HEK293 (cell line): ENCODE measurements at regions not wholly inside any gene's neighbourhood (a gene's known extent, or its start where the extent isn't known, plus 50 kb on each side); places are given as distances from the start of the nearest gene placed in this dataset.

Experiments used
- CTCF ChIA-PET: fragments of 350-600 bp; formaldehyde crosslinking; extraction: SDS; loops from one replicate; lab custom pipeline; 2021; ENCODE audit warnings: antibody characterized with exemption; lab: Yijun Ruan, JAX
- POLR2A ChIA-PET: fragments of 300-600 bp; formaldehyde crosslinking; extraction: SDS; loops from one replicate; lab custom pipeline; 2020; ENCODE audit warnings: antibody characterized with exemption, inconsistent platforms; lab: Yijun Ruan, JAX
- H3K27ac ChIP-seq: fragments of 200-500 bp; sonication (Bioruptor generic); 2 replicates; pipeline ENCODE4 v1.5.1; 2014; ENCODE audit warnings: low read depth, low read length, control low read depth, inconsistent platforms; ENCODE audit errors: extremely low read depth
- H3K36me3 ChIP-seq, 2 experiments: fragments of 200-500 bp in 1 of 2; sonication (Bioruptor generic) in 1 of 2; 1 replicate in 1 of 2; 2 replicates in 1 of 2; pipeline ENCODE4 v1.5.1; 2014 to 2017; ENCODE audit warnings: inconsistent platforms in 2 of 2, low read length in 2 of 2; ENCODE audit not compliant: control insufficient read depth in 2 of 2, insufficient read depth in 1 of 2
- H3K4me1 ChIP-seq: fragments of 200-500 bp; sonication (Bioruptor generic); 2 replicates; pipeline ENCODE4 v1.5.1; 2014; ENCODE audit warnings: mild to moderate bottlenecking, low read length, inconsistent platforms; ENCODE audit not compliant: control insufficient read depth, insufficient read depth
- H3K4me3 ChIP-seq: 2 replicates; pipeline ENCODE4 v1.5.1; 2011; ENCODE audit warnings: low read depth, mild to moderate bottlenecking, control low read depth, low read length, moderate library complexity
- H3K9me3 ChIP-seq: fragments of 200-500 bp; sonication (Bioruptor generic); 2 replicates; pipeline ENCODE4 v1.5.1; 2014; ENCODE audit warnings: low read depth, low read length, inconsistent platforms; ENCODE audit not compliant: control insufficient read depth, insufficient read depth
- EGR2 ChIP-seq: fragments of 450-650 bp; formaldehyde crosslinking; IDR thresholded peaks from 2 replicates; pipeline ENCODE4 v1.5.1; 2016; ENCODE audit warnings: low read depth, missing biosample characterization, missing genetic modification characterization
- ELK4 ChIP-seq: IDR thresholded peaks from 2 replicates; pipeline ENCODE4 v1.6.1; 2011; ENCODE audit warnings: mild to moderate bottlenecking, low read depth, low read length, borderline replicate concordance
- HOXD13 ChIP-seq: sonication (generic); formaldehyde crosslinking; IDR thresholded peaks from 2 replicates; pipeline ENCODE4 v1.8.0; 2022; ENCODE audit warnings: missing genetic modification reagents, borderline replicate concordance
- KLF9 ChIP-seq: fragments of 450-650 bp; formaldehyde crosslinking; IDR thresholded peaks from 2 replicates; pipeline ENCODE4 v1.5.1; 2016; ENCODE audit warnings: missing biosample characterization, missing genetic modification characterization, low read depth
- SETDB1 ChIP-seq: IDR thresholded peaks from one replicate; pipeline ENCODE4 v1.6.1; 2017; ENCODE audit warnings: mild to moderate bottlenecking, low read length, moderate library complexity, mixed read lengths; ENCODE audit not compliant: insufficient read length
- SP2 ChIP-seq: fragments of 450-650 bp; formaldehyde crosslinking; IDR thresholded peaks from 2 replicates; pipeline ENCODE4 v1.5.1; 2016; ENCODE audit warnings: missing biosample characterization, missing genetic modification characterization
- TRIM28 ChIP-seq: IDR thresholded peaks from 2 replicates; pipeline ENCODE4 v1.6.1; 2011; ENCODE audit warnings: low read length, control low read depth, borderline replicate concordance
- WT1 ChIP-seq: fragments of 450-650 bp; formaldehyde crosslinking; IDR thresholded peaks from 2 replicates; pipeline ENCODE4 v1.5.1; 2016; ENCODE audit warnings: missing biosample characterization, missing genetic modification characterization
- ZBTB17 ChIP-seq: fragments of 450-650 bp; formaldehyde crosslinking; IDR thresholded peaks from 2 replicates; pipeline ENCODE4 v1.5.1; 2016; ENCODE audit warnings: missing biosample characterization, missing genetic modification characterization
- ZBTB7A ChIP-seq: fragments of 450-650 bp; formaldehyde crosslinking; IDR thresholded peaks from 2 replicates; pipeline ENCODE4 v1.5.1; 2016; ENCODE audit warnings: low read depth, missing biosample characterization, missing genetic modification characterization
- ZFHX2 ChIP-seq: fragments of 450-650 bp; formaldehyde crosslinking; conservative IDR thresholded peaks from 2 replicates; pipeline ENCODE4 v1.5.1; 2016; ENCODE audit warnings: missing biosample characterization, missing genetic modification characterization
- ZFP3 ChIP-seq: fragments of 450-650 bp; formaldehyde crosslinking; IDR thresholded peaks from 2 replicates; pipeline ENCODE4 v1.5.1; 2016; ENCODE audit warnings: low read depth, missing biosample characterization, missing genetic modification characterization
- ZNF132 ChIP-seq: fragments of 450-650 bp; formaldehyde crosslinking; IDR thresholded peaks from 2 replicates; pipeline ENCODE4 v1.5.1; 2017; ENCODE audit warnings: missing biosample characterization, missing genetic modification characterization, borderline replicate concordance
- ZNF16 ChIP-seq: fragments of 450-650 bp; formaldehyde crosslinking; IDR thresholded peaks from 2 replicates; pipeline ENCODE4 v1.5.1; 2016; ENCODE audit warnings: low read depth, missing biosample characterization, missing genetic modification characterization
- ZNF169 ChIP-seq: fragments of 450-650 bp; formaldehyde crosslinking; IDR thresholded peaks from 2 replicates; pipeline ENCODE4 v1.5.1; 2016; ENCODE audit warnings: missing biosample characterization, missing genetic modification characterization
- ZNF19 ChIP-seq: fragments of 450-650 bp; formaldehyde crosslinking; IDR thresholded peaks from 2 replicates; pipeline ENCODE4; 2016; ENCODE audit warnings: missing biosample characterization, missing genetic modification characterization, low read depth
- ZNF211 ChIP-seq: fragments of 450-650 bp; formaldehyde crosslinking; IDR thresholded peaks from 2 replicates; pipeline ENCODE4 v1.5.1; 2016; ENCODE audit warnings: low read depth, missing biosample characterization, missing genetic modification characterization
- ZNF292 ChIP-seq: fragments of 450-650 bp; formaldehyde crosslinking; IDR thresholded peaks from 2 replicates; pipeline ENCODE4 v1.5.1; 2016; ENCODE audit warnings: low read depth, missing biosample characterization, missing genetic modification characterization, borderline replicate concordance
- ZNF404 ChIP-seq: fragments of 450-650 bp; formaldehyde crosslinking; IDR thresholded peaks from 2 replicates; pipeline ENCODE4 v1.5.1; 2017; ENCODE audit warnings: missing biosample characterization, missing genetic modification characterization
- ZNF571 ChIP-seq: fragments of 450-650 bp; formaldehyde crosslinking; IDR thresholded peaks from 2 replicates; pipeline ENCODE4 v1.5.0; 2017; ENCODE audit warnings: missing biosample characterization, missing genetic modification characterization
- ZNF585B ChIP-seq: fragments of 450-650 bp; formaldehyde crosslinking; IDR thresholded peaks from 2 replicates; pipeline ENCODE4 v1.5.1; 2016; ENCODE audit warnings: missing biosample characterization, missing genetic modification characterization
- ZNF660 ChIP-seq: fragments of 450-650 bp; IDR thresholded peaks from 2 replicates; pipeline ENCODE4 v1.5.1; 2018; ENCODE audit warnings: missing biosample characterization, mild to moderate bottlenecking, missing genetic modification characterization
- ZNF76 ChIP-seq: fragments of 450-650 bp; formaldehyde crosslinking; IDR thresholded peaks from 2 replicates; pipeline ENCODE4; 2016; ENCODE audit warnings: low read depth, missing biosample characterization, missing genetic modification characterization, borderline replicate concordance
- ZNF776 ChIP-seq: fragments of 450-650 bp; formaldehyde crosslinking; IDR thresholded peaks from 2 replicates; pipeline ENCODE4 v1.5.0; 2017; ENCODE audit warnings: missing biosample characterization, missing genetic modification characterization, borderline replicate concordance
- ZNF843 ChIP-seq: fragments of 450-650 bp; formaldehyde crosslinking; IDR thresholded peaks from 2 replicates; pipeline ENCODE4 v1.5.1; 2016; ENCODE audit warnings: missing biosample characterization, missing genetic modification characterization

DNA sequence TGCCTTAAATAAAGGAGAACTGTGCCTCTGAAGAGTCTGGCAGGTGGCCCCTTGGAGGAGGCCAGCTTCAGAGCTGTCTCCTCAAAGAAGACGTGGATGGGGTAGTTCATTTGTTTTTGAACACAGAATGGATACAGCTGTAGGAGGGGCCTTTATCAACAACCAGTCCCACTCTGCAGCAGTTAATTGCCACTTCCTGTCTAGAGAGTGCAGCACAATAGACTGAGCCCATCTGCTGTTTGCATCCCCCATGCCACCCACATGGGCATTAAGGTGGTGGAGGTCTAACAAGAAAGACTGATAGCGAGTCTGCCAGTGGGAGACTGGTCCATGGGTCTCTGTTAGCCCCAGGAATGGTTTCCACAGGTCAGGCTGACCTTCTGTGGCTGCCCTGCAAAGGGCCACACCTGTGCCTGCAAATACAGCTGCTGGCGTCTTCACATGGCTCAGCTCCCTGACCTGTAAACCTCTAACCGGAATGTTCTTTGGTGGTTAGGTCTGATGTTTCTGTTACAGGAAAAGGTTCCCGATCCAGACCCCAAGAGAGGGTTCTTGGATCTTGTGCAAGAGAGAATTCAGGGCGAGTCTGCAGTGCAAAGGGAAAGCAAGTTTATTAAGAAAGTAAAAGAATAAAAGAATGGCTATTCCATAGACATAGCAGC is 153.3 kb upstream of the ITGA6 start:
- Histone ChIP-seq H3K4me3 (no peak overlapping the region), H3K27ac (no peak overlapping the region), H3K9me3 (no peaks in the 10 kb centered on the region), H3K4me1 (no peaks in the 10 kb centered on the region), H3K36me3 (no peaks in the 10 kb centered on the region)
- CTCF ChIA-PET: no interaction called here
- peak; percentile 17; the same call in 1 of the 2 replicates for TF ChIP-seq ZFHX2
- no peak for TF ChIP-seq ZNF16 (tag by site-specific recombination)
- TF ChIP-seq KLF9 (tag by site-specific recombination): no peak
- TF ChIP-seq EGR2 (tag by site-specific recombination): peak; percentile 59
- no peak for TF ChIP-seq ZNF776 (tag by site-specific recombination)
- POLR2A ChIA-PET: interaction anchor here (0.7 kb wide), 1 partner anchor 153 kb away, joined by 3 read pairs; the partner anchor contains the start of gene ITGA6

GRCh38 chr2:172275239-172275638 is 152.1 kb upstream of the ITGA6 start:
- no peak overlapping the region for H3K27ac ChIP-seq
- CTCF ChIA-PET: interaction anchor here (0.6 to 0.7 kb wide), 2 partner anchors 183 to 1682 kb away, joined by 3 read pairs; no protein-coding TSS in a partner anchor
- TF ChIP-seq ZNF585B (tag by site-specific recombination): no peak
- no peak for TF ChIP-seq ZNF211 (tag by site-specific recombination)
- no peak for TF ChIP-seq ZNF19 (tag by site-specific recombination)
- TF ChIP-seq HOXD13 (CRISPR knock-in tag): no peak
- no peak for TF ChIP-seq ZBTB7A (tag by site-specific recombination)
- no peak for TF ChIP-seq ZBTB17
- no peak for TF ChIP-seq WT1 (tag by site-specific recombination)
- no peak for TF ChIP-seq ZNF169 (tag by site-specific recombination)
- no peak for TF ChIP-seq ZNF404 (tag by site-specific recombination)
- no peaks in the 10 kb centered on the region for H3K36me3 ChIP-seq
- no peak overlapping the region for H3K4me3 ChIP-seq
- H3K9me3 ChIP-seq: no peaks in the 10 kb centered on the region
- POLR2A ChIA-PET: no interaction called here
- H3K4me1 ChIP-seq: no peaks in the 10 kb centered on the region

GRCh38 chr2:172276961-172277360 is 150.4 kb upstream of the ITGA6 start:
- ChIA-PET POLR2A (no interaction called here), CTCF (interaction anchor here (1.0 kb wide), 1 partner anchor 185 kb away, joined by 3 read pairs; no protein-coding TSS in a partner anchor)
- no peaks in the 10 kb centered on the region for H3K9me3 ChIP-seq
- H3K4me3 ChIP-seq: no peak overlapping the region
- no peak for TF ChIP-seq ELK4
- TF ChIP-seq TRIM28: peak; percentile 58; the same call in 1 of the 2 replicates
- H3K27ac ChIP-seq: no peak overlapping the region
- H3K36me3 ChIP-seq: no peaks in the 10 kb centered on the region
- H3K4me1 ChIP-seq: no peaks in the 10 kb centered on the region

DNA sequence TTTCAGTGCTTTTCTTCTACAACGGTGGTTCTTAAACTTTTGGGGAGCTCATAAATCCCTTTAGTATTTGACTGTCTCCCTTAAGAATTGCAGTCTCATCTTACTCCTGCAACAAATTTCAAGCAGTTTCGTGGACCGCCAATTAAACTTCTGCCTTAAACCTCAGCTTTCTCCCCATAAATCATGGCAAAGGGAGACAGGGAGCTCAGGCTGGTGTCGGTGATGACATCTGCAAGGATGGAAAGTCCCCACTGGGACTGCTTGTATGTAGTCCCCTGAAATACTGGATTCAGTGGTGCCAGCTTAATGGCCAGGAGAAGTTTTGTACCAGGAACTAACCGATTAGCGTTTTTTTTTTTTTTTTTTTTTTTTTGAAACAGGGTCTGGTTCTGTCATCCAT is 148.7 kb upstream of the ITGA6 start:
- ChIA-PET POLR2A (no interaction called here), CTCF (no interaction called here)
- TF ChIP-seq ZNF660 (tag by site-specific recombination) (no peak), ZNF76 (tag by site-specific recombination) (no peak), ZNF132 (no peak), SP2 (tag by site-specific recombination) (no peak), SETDB1 (no peak), ZNF843 (no peak), ZFP3 (tag by site-specific recombination) (no peak), ZNF292 (tag by site-specific recombination) (no peak), ZNF571 (tag by site-specific recombination) (no peak)
- Histone ChIP-seq H3K27ac (no peak overlapping the region), H3K4me1 (no peaks in the 10 kb centered on the region), H3K4me3 (no peak overlapping the region), H3K9me3 (no peaks in the 10 kb centered on the region), H3K36me3 (no peaks in the 10 kb centered on the region)
